AG04449 (cell line): ENCODE measurements at regions not wholly inside any gene's neighbourhood (a gene's known extent, or its start where the extent isn't known, plus 50 kb on each side); places are given as distances from the start of the nearest gene placed in this dataset.

ENCODE experiments used
- CTCF ChIA-PET: fragments of 350-600 bp; formaldehyde crosslinking; extraction: SDS; loops from one replicate; lab custom pipeline; 2021; ENCODE audit warnings: antibody characterized with exemption; lab: Yijun Ruan, JAX
- POLR2A ChIA-PET: fragments of 400-600, 350-600 bp; formaldehyde crosslinking; extraction: SDS; loops from one replicate; lab custom pipeline; 2020; ENCODE audit warnings: antibody characterized with exemption, inconsistent platforms; lab: Yijun Ruan, JAX
- DNase-seq: peaks from one replicate; pipeline ENCODE4 v3.0.0-alpha.2; 2010; ENCODE audit warnings: low read depth, low spot score
- H3K4me3 ChIP-seq: 2 replicates; pipeline ENCODE4 v1.5.1; 2011; ENCODE audit warnings: low read depth, mild to moderate bottlenecking, control low read depth, low read length
- CTCF ChIP-seq: IDR thresholded peaks from one replicate; pipeline ENCODE4 v1.5.1; 2011; ENCODE audit warnings: mild to moderate bottlenecking, moderate library complexity, low read length, control low read depth, inconsistent platforms; ENCODE audit not compliant: insufficient read depth; ENCODE audit errors: missing control alignments

GRCh38 chr10:29100505-29100904 is 188.4 kb upstream of the LYZL1 start:
- CTCF ChIA-PET: interaction anchor here (1.3 kb wide), 1 partner anchor 31 kb away, joined by 3 read pairs; no protein-coding TSS in a partner anchor

GRCh38 chr10:29102233-29102632 is 186.6 kb upstream of the LYZL1 start:
- POLR2A ChIA-PET: no interaction called here
- H3K4me3 ChIP-seq: no peak overlapping the region
- TF ChIP-seq CTCF: no peak
- no peak for DNase-seq
- CTCF ChIA-PET: interaction anchor here (1.4 kb wide), 1 partner anchor 17 kb away, joined by 4 read pairs; no protein-coding TSS in a partner anchor

More at GRCh38 chr10:29100505-29100904, 188.4 kb upstream of the LYZL1 start:
- DNase-seq: no peak
- H3K4me3 ChIP-seq: no peak overlapping the region
- POLR2A ChIA-PET: no interaction called here
- TF ChIP-seq CTCF: no peak

GRCh38 chr10:29102636-29103035 is 186.2 kb upstream of the LYZL1 start:
- CTCF ChIA-PET: interaction anchor here (1.3 to 1.4 kb wide), 2 partner anchors 17 to 27 kb away, joined by 3 to 4 read pairs; no protein-coding TSS in a partner anchor
- POLR2A ChIA-PET: no interaction called here
- no peak overlapping the region for H3K4me3 ChIP-seq
- no peak for TF ChIP-seq CTCF
- DNase-seq: no peak

- no peak overlapping the region for H3K4me3 ChIP-seq
- POLR2A ChIA-PET: no interaction called here
- no peak for DNase-seq
- no peak for TF ChIP-seq CTCF
- CTCF ChIA-PET: interaction anchor here (1.2 to 4.3 kb wide), 5 partner anchors 14 to 441 kb away, joined by 3 to 24 read pairs (median 9); no protein-coding TSS in a partner anchor
Measured at GRCh38 chr10:29104661-29105399, 184.0 kb upstream of the LYZL1 start.

GRCh38 chr10:29105516-29106215 is 183.2 kb upstream of the LYZL1 start:
- TF ChIP-seq CTCF: no peak
- ChIA-PET CTCF (interaction anchor here (1.2 to 4.3 kb wide), 4 partner anchors 13 to 442 kb away, joined by 6 to 24 read pairs (median 11); no protein-coding TSS in a partner anchor), POLR2A (no interaction called here)
- no peak for DNase-seq
- no peak overlapping the region for H3K4me3 ChIP-seq

- CTCF ChIA-PET: interaction anchor here (1.2 to 4.3 kb wide), 4 partner anchors 13 to 442 kb away, joined by 6 to 24 read pairs (median 11); no protein-coding TSS in a partner anchor
- no peak for TF ChIP-seq CTCF
- POLR2A ChIA-PET: no interaction called here
- no peak for DNase-seq
- no peak overlapping the region for H3K4me3 ChIP-seq
Measured at GRCh38 chr10:29106287-29106686, 182.6 kb upstream of the LYZL1 start.
